B cell (primary cell): ENCODE measurements at regions not wholly inside any gene's neighbourhood (a gene's known extent, or its start where the extent isn't known, plus 50 kb on each side); places are given as distances from the start of the nearest gene placed in this dataset.

Experiments used
- ATAC-seq: fragments of 200-7000 bp; cut with Tn5 transposase; one replicate; pipeline ENCODE4 v1.10.0; 2021; ENCODE audit warnings: low read depth, mild to moderate bottlenecking, moderate number of reproducible peaks, moderate library complexity
- CTCF ChIA-PET: fragments of 350-600 bp; sonication (Branson Sonifier 250); formaldehyde crosslinking; loops from one replicate; lab custom pipeline; 2021; ENCODE audit warnings: antibody characterized with exemption, inconsistent platforms; lab: Charles Lee
- POLR2A ChIA-PET: fragments of 350-600 bp; sonication (Branson Sonifier 250); formaldehyde crosslinking; loops from one replicate; lab custom pipeline; 2021; ENCODE audit warnings: antibody characterized with exemption; lab: Charles Lee
- DNase-seq: peaks from one replicate; pipeline ENCODE4 v3.0.0; 2013
- H2AFZ ChIP-seq: 2 replicates; pipeline ENCODE4 v1.6.1; 2012; ENCODE audit warnings: mild to moderate bottlenecking, low read depth, low read length; ENCODE audit not compliant: insufficient read depth, poor library complexity, severe bottlenecking
- H3K27ac ChIP-seq, 2 donors: 1 replicate in 1 of 2; 2 replicates in 1 of 2; pipeline ENCODE4 v1.5.1; 2012 to 2013; ENCODE audit warnings: low read length in 2 of 2, mild to moderate bottlenecking in 2 of 2, moderate library complexity in 1 of 2
- H3K27me3 ChIP-seq, 4 experiments: fragments of 200-600 bp in 1 of 4; sonication (generic) in 1 of 4; replicated peaks in 1 of 4; 1 replicate in 2 of 4; 2 replicates in 2 of 4; pipeline versions ENCODE4 v1.6.1 to v1.7.0; 2013 to 2016; ENCODE audit warnings: low read length in 3 of 4, mild to moderate bottlenecking in 2 of 4, mixed read lengths in 1 of 4, moderate library complexity in 1 of 4; ENCODE audit not compliant: insufficient read depth in 4 of 4, control insufficient read depth in 3 of 4; ENCODE audit errors: control extremely low read depth in 1 of 4
- H3K36me3 ChIP-seq, 2 experiments: replicated peaks in 1 of 2; 1 replicate in 1 of 2; 2 replicates in 1 of 2; pipeline versions ENCODE4 v1.6.1 to v1.7.1; 2013; ENCODE audit warnings: low read length in 1 of 2; ENCODE audit not compliant: insufficient read depth in 2 of 2, control insufficient read depth in 1 of 2; ENCODE audit errors: control extremely low read depth in 1 of 2, extremely low read depth in 1 of 2
- H3K4me1 ChIP-seq, 2 donors: fragments of 200-600 bp in 1 of 2; sonication (generic) in 1 of 2; 1 replicate in 1 of 2; 2 replicates in 1 of 2; pipeline versions ENCODE4 v1.5.1 to v1.6.1; 2013 to 2017; ENCODE audit warnings: low read length in 2 of 2; ENCODE audit not compliant: control insufficient read depth in 2 of 2, insufficient read depth in 2 of 2
- H3K4me2 ChIP-seq: replicated peaks from 2 replicates; pipeline ENCODE3; 2012; ENCODE audit warnings: mild to moderate bottlenecking, low read depth, low read length; ENCODE audit not compliant: poor library complexity, severe bottlenecking
- H3K4me3 ChIP-seq, 5 experiments: fragments of 200-600 bp in 1 of 5; sonication (generic) in 1 of 5; 1 replicate in 3 of 5; 2 replicates in 2 of 5; pipeline versions ENCODE4 v1.5.1 to v1.7.0; 2011 to 2016; ENCODE audit warnings: low read length in 4 of 5, mild to moderate bottlenecking in 4 of 5, low read depth in 2 of 5, control low read depth in 1 of 5, moderate library complexity in 1 of 5; ENCODE audit not compliant: insufficient read depth in 1 of 5; ENCODE audit errors: control extremely low read depth in 1 of 5, extremely low read depth in 1 of 5
- H3K79me2 ChIP-seq: fragments of 200-600 bp; sonication (generic); one replicate; pipeline ENCODE4 v1.6.0; 2016; ENCODE audit warnings: low read length; ENCODE audit not compliant: control insufficient read depth, insufficient read depth
- H3K9ac ChIP-seq: fragments of 200-600 bp; sonication (generic); 2 replicates; pipeline ENCODE4 v1.6.1; 2017; ENCODE audit warnings: mild to moderate bottlenecking, low read length, moderate library complexity
- H3K9me3 ChIP-seq, 3 donors: one replicate each; pipeline versions ENCODE4 v1.6.1 to v1.7.1; 2013; ENCODE audit warnings: low read length in 2 of 3; ENCODE audit not compliant: control insufficient read depth in 2 of 3, insufficient read depth in 1 of 3; ENCODE audit errors: control extremely low read depth in 1 of 3
- H4K20me1 ChIP-seq: 2 replicates; pipeline ENCODE4 v1.6.0; 2012; ENCODE audit warnings: mild to moderate bottlenecking, low read length; ENCODE audit not compliant: insufficient read depth, control insufficient read depth, poor library complexity, severe bottlenecking
- H3K27ac Mint-ChIP-seq: one replicate; pipeline ENCODE4 v1.8.0; 2021; ENCODE audit warnings: mixed read lengths
- H3K27me3 Mint-ChIP-seq: one replicate; pipeline ENCODE4 v1.8.0; 2021; ENCODE audit warnings: mixed read lengths
- H3K4me1 Mint-ChIP-seq: one replicate; pipeline ENCODE4 v1.8.0; 2021; ENCODE audit warnings: mixed read lengths
- H3K4me3 Mint-ChIP-seq: one replicate; pipeline ENCODE4 v1.8.0; 2021; ENCODE audit warnings: mixed read lengths
- H3K9me3 Mint-ChIP-seq: one replicate; pipeline ENCODE4 v1.8.0; 2022; ENCODE audit warnings: mixed read lengths; ENCODE audit not compliant: insufficient read depth
- CTCF ChIP-seq: fragments of 200-600 bp; IDR thresholded peaks from one replicate; pipeline ENCODE4 v1.8.0; 2022; ENCODE audit warnings: antibody characterized with exemption, mild to moderate bottlenecking
- EZH2 ChIP-seq: IDR thresholded peaks from 2 replicates; pipeline ENCODE4 v1.6.1; 2012; ENCODE audit warnings: borderline replicate concordance, low read depth, mild to moderate bottlenecking, moderate library complexity, low read length; ENCODE audit not compliant: insufficient read depth, poor library complexity, severe bottlenecking
- WGBS: methylation state at CpG from one replicate; pipeline ENCODE4 v1.1.5; 2013; ENCODE audit warnings: missing lambda C conversion rate; ENCODE audit not compliant: insufficient coverage; 5-methylcytosine and 5-hydroxymethylcytosine counted together
- intact Hi-C: fragments of 100-400 bp; cut with micrococcal nuclease; formaldehyde crosslinking; loops from one replicate; pipeline ENCODE4 v1.10.0; 2022

GRCh38 chr14:45362505-45362904, 109.5 kb upstream of the MIS18BP1 start:
- H3K27me3 ChIP-seq: no peaks in the 10 kb centered on the region
- no peak overlapping the region for H3K27ac Mint-ChIP-seq
- H3K9ac ChIP-seq: no peak overlapping the region
- ATAC-seq: no peak
- no peak for DNase-seq
- no peaks in the 10 kb centered on the region for H4K20me1 ChIP-seq
- H3K79me2 ChIP-seq: no peaks in the 10 kb centered on the region
- H3K4me1 Mint-ChIP-seq: no peaks in the 10 kb centered on the region
- intact Hi-C loops: no loop called here
- no peak overlapping the region for H3K4me2 ChIP-seq
- no peak overlapping the region for H3K4me3 ChIP-seq
- no CpG with 5 or more reads among the region's 1 CpG for WGBS
- no peaks in the 10 kb centered on the region for H3K27me3 Mint-ChIP-seq
- no peaks in the 10 kb centered on the region for H3K4me1 ChIP-seq
- TF ChIP-seq EZH2 (no peak), CTCF (no peak)
- no peak overlapping the region for H3K4me3 Mint-ChIP-seq
- POLR2A ChIA-PET: no interaction called here
- H3K27ac ChIP-seq: no peak overlapping the region
- H2AFZ ChIP-seq: no peak overlapping the region
- no peaks in the 10 kb centered on the region for H3K9me3 Mint-ChIP-seq
- no peaks in the 10 kb centered on the region for H3K9me3 ChIP-seq
- no peaks in the 10 kb centered on the region for H3K36me3 ChIP-seq
- CTCF ChIA-PET: no interaction called here

- Mint-ChIP-seq H3K4me1 (no peaks in the 10 kb centered on the region), H3K27me3 (no peaks in the 10 kb centered on the region), H3K9me3 (no peaks in the 10 kb centered on the region), H3K27ac (no peak overlapping the region), H3K4me3 (no peak overlapping the region)
- Histone ChIP-seq H3K36me3 (no peaks in the 10 kb centered on the region), H3K4me1 (no peaks in the 10 kb centered on the region), H2AFZ (no peak overlapping the region), H3K9ac (no peak overlapping the region), H3K27ac (no peak overlapping the region), H3K4me3 (no peak overlapping the region), H4K20me1 (no peaks in the 10 kb centered on the region), H3K27me3 (no peaks in the 10 kb centered on the region), H3K79me2 (no peaks in the 10 kb centered on the region), H3K4me2 (no peak overlapping the region), H3K9me3 (no peaks in the 10 kb centered on the region)
- no peak for TF ChIP-seq CTCF
- no peak for TF ChIP-seq EZH2
- CTCF ChIA-PET: no interaction called here
- DNase-seq (no peak), ATAC-seq (no peak)
- 80% methylated on average over 1 of the region's 2 CpGs for WGBS
- POLR2A ChIA-PET: no interaction called here
- intact Hi-C loops: no loop called here
Measured at GRCh38 chr14:45361727-45362126, 108.7 kb upstream of the MIS18BP1 start.
